HG03469 (cell line): ENCODE measurements at regions not wholly inside any gene's neighbourhood (a gene's known extent, or its start where the extent isn't known, plus 50 kb on each side); places are given as distances from the start of the nearest gene placed in this dataset.

ENCODE experiments used
- ATAC-seq: cut with Tn5 transposase; IDR thresholded peaks from one replicate; pipeline ENCODE4 v1.9.1; 2021; ENCODE audit warnings: mild to moderate bottlenecking, moderate library complexity, moderate number of reproducible peaks; ENCODE audit not compliant: unreplicated experiment

GRCh38 chr5:145708169-145708568 lies 127.0 kb downstream of the PRELID2 start:
- no peak for ATAC-seq

DNA sequence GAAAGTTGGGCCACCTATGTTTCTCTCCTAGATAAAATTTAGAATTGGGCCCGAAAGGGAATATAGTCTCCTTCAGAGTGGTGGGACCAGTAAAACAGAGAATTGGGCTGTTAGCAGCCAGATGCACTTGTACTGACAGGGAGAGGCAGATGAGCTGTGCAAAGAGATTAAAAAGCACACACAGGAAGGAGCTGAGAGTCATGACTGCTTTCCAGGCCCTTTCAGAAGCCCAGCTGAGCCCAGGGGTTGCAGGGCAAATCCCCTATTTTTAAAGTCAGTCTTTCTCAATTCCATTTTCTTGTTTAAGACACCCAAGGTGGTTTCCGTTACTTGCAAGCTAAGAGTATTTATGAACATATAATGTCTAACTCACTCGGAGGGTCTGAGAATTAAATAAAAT lies 130.4 kb downstream of the PRELID2 start:
- ATAC-seq, result no peak

DNA sequence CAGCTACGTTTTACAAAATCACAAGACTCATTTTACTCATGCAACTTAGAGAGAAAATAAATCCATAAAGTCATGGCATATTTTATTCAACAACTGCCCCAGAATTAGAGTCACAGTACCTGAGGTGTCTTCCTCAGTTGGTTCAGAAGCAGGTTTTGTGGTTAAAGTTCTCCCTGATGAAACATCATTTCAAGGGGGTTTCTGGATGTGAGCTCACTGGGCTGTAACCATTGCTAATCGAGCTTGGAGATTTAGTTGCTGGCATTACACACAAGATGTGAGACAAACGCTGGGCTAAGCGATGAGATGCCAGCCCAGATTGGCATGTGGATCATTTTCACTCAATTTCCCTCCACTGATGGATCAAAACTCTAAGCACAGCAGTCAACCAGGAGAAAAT lies 131.3 kb downstream of the PRELID2 start:
- no peak for ATAC-seq

- ATAC-seq, result no peak
Observed at GRCh38 chr5:145701404-145701803, 133.7 kb downstream of the PRELID2 start.

DNA sequence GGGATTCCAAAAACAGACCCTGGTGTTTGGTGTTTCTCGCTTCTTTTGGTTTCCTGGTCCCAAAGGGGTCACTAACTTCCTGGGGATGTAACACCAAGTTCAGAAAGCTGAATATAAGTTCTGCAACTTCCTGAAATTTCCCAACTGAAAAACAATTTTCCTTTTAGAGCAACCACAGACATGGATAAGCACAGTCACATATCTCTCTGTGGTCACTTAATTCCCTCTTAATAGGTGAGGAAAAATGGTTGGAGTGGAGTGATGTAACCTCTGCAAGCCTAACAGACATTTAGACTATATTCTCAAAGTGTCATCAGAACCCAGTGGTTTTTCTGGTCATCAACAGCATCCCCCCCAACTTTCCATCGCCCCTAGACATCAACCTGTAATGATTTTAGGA lies 135.3 kb downstream of the PRELID2 start:
- no peak for ATAC-seq

GRCh38 chr5:145697251-145697990 lies 137.7 kb downstream of the PRELID2 start:
- ATAC-seq, result no peak

DNA sequence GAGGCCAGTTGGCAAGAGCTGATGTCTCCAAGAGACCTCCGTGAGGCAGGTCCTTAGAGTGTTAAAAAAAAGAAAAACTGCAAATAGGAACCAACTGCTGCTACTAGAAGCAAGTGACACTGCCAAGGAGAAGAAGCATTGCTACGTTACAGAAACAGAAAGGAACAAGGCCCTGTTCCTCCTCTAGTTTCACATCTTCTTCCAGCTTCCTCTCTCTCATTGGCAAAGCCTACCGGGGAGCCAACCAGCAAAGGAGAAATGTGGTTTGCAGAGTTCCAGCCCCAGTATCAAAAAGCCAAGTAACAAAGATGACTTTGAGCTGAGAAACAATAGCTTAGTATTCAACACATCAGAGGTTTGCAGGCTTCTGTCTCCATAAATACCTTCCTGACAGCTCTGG lies 145.9 kb downstream of the PRELID2 start:
- ATAC-seq, result peak; percentile 78

GRCh38 chr5:145687943-145688342 lies 147.2 kb downstream of the PRELID2 start:
- ATAC-seq, result no peak

DNA sequence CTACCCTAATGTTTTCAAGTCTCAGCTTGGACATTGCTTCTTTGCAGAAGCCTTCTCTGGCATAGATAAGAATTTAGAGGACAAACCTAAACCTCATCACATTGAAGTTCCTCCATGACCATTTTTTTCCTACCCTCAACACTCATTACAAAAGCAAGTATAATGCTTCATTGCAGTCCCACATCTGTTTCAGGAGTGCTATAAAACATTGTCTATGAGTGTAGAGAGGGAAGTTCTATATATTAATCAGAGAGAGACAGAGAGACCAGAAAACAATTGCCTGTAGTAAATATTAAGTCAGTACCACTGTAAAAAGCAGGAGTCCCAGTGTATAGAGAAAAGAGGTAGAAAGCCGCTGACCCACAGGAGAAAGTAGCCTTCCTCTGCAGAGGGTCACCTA lies 149.7 kb downstream of the PRELID2 start:
- no peak for ATAC-seq

DNA sequence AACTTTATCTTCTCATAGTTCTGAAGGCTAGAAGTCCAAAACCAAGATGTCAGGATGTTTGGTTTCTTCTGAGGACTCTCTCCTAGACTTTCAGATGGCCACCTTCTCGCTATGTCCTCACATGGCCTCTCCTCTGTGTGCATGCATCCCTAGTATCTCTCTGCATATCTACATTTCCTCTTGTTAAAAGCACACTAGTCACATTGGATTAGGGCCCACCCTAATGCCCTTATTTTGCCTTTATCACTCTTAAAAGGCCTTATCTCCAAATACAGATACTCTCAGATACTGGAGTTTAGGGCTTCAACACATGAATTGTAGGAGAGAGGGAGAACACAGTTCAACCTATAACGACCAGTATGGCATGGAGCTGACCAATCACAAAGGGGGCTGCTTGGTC lies 151.7 kb downstream of the PRELID2 start:
- no peak for ATAC-seq

DNA sequence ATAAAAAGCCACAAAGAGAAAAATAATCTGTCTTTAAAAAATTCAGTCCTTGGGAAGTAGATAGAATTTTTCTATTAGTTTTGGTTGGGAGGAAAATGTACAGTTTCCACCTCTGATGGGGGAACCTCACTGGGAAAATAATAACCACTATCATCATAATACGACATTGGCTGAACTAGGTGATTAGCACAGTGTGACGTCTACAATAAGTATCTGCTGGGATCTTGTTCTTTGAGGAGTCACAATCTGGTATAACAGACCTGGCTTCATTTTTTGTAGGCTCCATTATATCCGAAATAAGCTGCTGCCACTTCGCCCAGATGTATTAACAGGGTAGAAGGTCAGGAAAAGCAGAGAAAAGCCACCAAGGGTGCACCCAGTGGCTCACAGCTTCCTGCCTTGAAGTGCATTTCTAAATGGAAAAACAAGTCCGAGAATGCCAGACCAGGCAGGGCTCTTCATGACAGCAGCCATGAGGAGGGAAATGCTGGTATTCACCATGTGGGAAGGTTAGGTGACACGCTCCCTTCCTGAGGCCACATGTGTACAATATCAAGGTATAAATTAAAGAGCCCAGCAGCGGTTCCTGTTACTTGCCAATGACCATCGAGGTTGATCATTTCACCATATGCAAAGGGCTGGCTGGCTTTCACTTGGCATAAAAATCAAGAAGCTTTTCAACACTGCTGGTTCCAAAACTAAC lies 152.8 kb downstream of the PRELID2 start:
- ATAC-seq, result no peak

- ATAC-seq, result peak; percentile 98
Observed at GRCh38 chr5:145681686-145682085, 153.5 kb downstream of the PRELID2 start.

GRCh38 chr5:145681216-145681615 lies 153.9 kb downstream of the PRELID2 start:
- no peak for ATAC-seq

GRCh38 chr5:145680767-145681166 lies 154.4 kb downstream of the PRELID2 start:
- no peak for ATAC-seq

GRCh38 chr5:145680169-145680568 lies 155.0 kb downstream of the PRELID2 start:
- no peak for ATAC-seq

- no peak for ATAC-seq
Observed at GRCh38 chr5:145678255-145678654, 156.9 kb downstream of the PRELID2 start.

- no peak for ATAC-seq
Observed at GRCh38 chr5:145673786-145674185, 161.4 kb downstream of the PRELID2 start.

- no peak for ATAC-seq
Observed at GRCh38 chr5:145668714-145669113, 166.4 kb downstream of the PRELID2 start.

GRCh38 chr5:145667742-145668141 lies 167.4 kb downstream of the PRELID2 start:
- ATAC-seq, result no peak

GRCh38 chr5:145666591-145666990 lies 168.6 kb downstream of the PRELID2 start:
- no peak for ATAC-seq

DNA sequence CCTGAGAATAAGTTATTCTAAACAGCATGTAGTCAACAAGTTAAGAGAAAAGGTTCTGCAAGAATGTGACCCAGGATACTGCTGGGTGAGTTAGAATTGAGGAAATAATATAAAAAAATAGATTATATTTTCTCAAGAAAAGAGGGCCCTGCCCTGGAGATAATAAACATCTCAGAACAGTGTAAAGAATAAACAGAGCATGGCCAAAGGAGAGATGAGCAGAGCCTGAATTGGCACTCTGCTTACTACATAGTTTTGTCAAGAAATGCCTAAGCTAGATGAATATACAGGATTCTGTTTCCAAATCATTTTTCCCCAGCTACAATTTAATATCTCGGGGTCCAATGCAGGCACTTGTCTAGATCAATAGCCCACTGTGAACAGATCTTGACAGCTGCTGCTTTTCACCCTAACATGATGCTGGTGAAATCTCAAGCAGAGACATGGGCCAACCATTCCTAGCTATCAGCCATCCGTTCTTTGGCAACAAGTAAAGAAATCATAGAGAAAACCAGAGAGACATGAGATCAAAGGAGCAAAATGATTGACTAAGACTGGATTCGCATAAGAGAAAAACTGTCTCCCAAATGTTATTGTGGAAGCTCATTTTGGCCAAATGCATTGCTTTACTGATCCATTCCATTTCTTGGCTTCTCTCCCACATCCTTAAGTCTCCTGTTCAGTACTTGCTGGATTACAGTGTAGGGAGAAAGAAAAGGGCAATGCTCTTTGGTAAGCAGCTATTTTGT lies 173.2 kb downstream of the PRELID2 start:
- ATAC-seq, result no peak
